ENCODE measurements at regions not wholly inside any gene's neighbourhood (a gene's known extent, or its start where the extent isn't known, plus 50 kb on each side); places are given as distances from the start of the nearest gene placed in this dataset.

DNA sequence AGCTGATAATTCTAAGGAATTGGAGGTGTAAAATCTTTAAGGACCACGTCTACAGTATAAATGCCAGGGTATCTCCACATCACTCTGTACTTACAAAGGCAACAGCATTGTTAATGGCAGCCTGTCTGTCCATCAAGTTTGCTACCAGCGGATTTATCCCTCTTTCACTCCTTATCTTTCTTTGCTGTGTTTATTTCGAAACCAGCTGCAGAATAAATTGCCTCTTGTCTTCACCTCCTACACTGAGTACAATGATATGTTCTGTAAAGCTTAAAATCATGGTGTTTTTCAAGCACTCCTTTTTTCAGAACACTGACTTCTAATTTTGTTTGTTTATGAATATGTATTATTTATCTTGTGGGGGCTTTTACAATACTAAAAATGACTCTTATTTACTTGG, 1088.1 kb downstream of the NR2F1-AS1 start:
- Histone ChIP-seq H3K9me3 (ENCODE audit: control extremely low read depth in 1 of 3, control insufficient read depth in 2 of 3, insufficient read depth in 1 of 3, low read length in 2 of 3) (no peaks in the 10 kb centered on the region), H3K4me2 (replicated peaks; ENCODE audit: low read depth, low read length, poor library complexity, severe bottlenecking) (no peak overlapping the region), H3K4me3 (ENCODE audit: control extremely low read depth in 1 of 5, extremely low read depth in 1 of 5, insufficient read depth in 1 of 5, low read depth in 2 of 5, low read length in 4 of 5) (no peak overlapping the region), H3K27ac (ENCODE audit: low read length in 2 of 2) (no peak overlapping the region), H2AFZ (ENCODE audit: insufficient read depth, low read depth, low read length, poor library complexity, severe bottlenecking) (no peak overlapping the region), H3K79me2 (ENCODE audit: control insufficient read depth, insufficient read depth, low read length) (no peaks in the 10 kb centered on the region), H3K4me1 (ENCODE audit: control insufficient read depth in 2 of 2, insufficient read depth in 2 of 2, low read length in 2 of 2) (no peaks in the 10 kb centered on the region), H4K20me1 (ENCODE audit: control insufficient read depth, insufficient read depth, low read length, poor library complexity, severe bottlenecking) (no peaks in the 10 kb centered on the region), H3K36me3 (replicated peaks in 1 of 2; ENCODE audit: control extremely low read depth in 1 of 2, control insufficient read depth in 1 of 2, extremely low read depth in 1 of 2, insufficient read depth in 2 of 2, low read length in 1 of 2) (no peaks in the 10 kb centered on the region), H3K9ac (ENCODE audit: low read length) (no peak overlapping the region), H3K27me3 (replicated peaks in 1 of 4; ENCODE audit: control extremely low read depth in 1 of 4, control insufficient read depth in 3 of 4, insufficient read depth in 4 of 4, low read length in 3 of 4) (no peaks in the 10 kb centered on the region)
- ChIA-PET POLR2A (no interaction called here), CTCF (no interaction called here)
- H3K4me1 Mint-ChIP-seq = no peaks in the 10 kb centered on the region
- H3K27ac Mint-ChIP-seq = no peak overlapping the region
- no peak for TF ChIP-seq EZH2 (IDR thresholded peaks at IDR 0.05; ENCODE audit: borderline replicate concordance, insufficient read depth, low read depth, low read length, poor library complexity, severe bottlenecking)
- TF ChIP-seq, protein P1, sequence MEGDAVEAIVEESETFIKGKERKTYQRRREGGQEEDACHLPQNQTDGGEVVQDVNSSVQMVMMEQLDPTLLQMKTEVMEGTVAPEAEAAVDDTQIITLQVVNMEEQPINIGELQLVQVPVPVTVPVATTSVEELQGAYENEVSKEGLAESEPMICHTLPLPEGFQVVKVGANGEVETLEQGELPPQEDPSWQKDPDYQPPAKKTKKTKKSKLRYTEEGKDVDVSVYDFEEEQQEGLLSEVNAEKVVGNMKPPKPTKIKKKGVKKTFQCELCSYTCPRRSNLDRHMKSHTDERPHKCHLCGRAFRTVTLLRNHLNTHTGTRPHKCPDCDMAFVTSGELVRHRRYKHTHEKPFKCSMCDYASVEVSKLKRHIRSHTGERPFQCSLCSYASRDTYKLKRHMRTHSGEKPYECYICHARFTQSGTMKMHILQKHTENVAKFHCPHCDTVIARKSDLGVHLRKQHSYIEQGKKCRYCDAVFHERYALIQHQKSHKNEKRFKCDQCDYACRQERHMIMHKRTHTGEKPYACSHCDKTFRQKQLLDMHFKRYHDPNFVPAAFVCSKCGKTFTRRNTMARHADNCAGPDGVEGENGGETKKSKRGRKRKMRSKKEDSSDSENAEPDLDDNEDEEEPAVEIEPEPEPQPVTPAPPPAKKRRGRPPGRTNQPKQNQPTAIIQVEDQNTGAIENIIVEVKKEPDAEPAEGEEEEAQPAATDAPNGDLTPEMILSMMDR (IDR thresholded peaks at IDR 0.05) = no peak
- H3K9me3 Mint-ChIP-seq (ENCODE audit: insufficient read depth) = no peaks in the 10 kb centered on the region
- no peak overlapping the region for H3K4me3 Mint-ChIP-seq
- WGBS (ENCODE audit: insufficient coverage) = 50% methylated on average over 1 of the region's 3 CpGs
- intact Hi-C loops (cut with micrococcal nuclease) = no loop called here
- DNase-seq = no peak
- no peaks in the 10 kb centered on the region for H3K27me3 Mint-ChIP-seq
- no peak for ATAC-seq (ENCODE audit: low read depth)

DNA sequence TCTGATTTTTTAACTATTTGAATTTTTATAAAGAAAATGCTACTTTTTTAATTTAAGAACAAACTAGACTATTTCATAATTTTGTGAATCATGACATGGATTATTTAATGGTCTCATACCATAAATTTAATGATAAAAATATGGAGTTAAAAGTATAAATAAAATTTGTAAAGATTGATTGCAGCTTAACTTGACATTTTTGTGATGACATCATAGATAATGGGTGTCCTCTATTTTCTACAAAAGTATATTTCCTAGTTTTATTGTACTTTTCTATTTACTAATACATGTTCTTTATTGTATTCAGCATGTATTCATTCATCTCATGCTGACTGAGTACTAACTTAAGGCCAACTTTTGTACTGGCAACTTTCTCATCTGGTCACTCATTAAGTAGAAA, 1096.5 kb downstream of the NR2F1-AS1 start:
- no peak overlapping the region for H2AFZ ChIP-seq (ENCODE audit: insufficient read depth, low read depth, low read length, poor library complexity, severe bottlenecking)
- H4K20me1 ChIP-seq (ENCODE audit: control insufficient read depth, insufficient read depth, low read length, poor library complexity, severe bottlenecking) = no peaks in the 10 kb centered on the region
- no peaks in the 10 kb centered on the region for H3K4me1 ChIP-seq (ENCODE audit: control insufficient read depth in 2 of 2, insufficient read depth in 2 of 2, low read length in 2 of 2)
- no peak overlapping the region for H3K27ac ChIP-seq (ENCODE audit: low read length in 2 of 2)
- no peaks in the 10 kb centered on the region for H3K27me3 Mint-ChIP-seq
- no peak overlapping the region for H3K4me3 ChIP-seq (ENCODE audit: control extremely low read depth in 1 of 5, extremely low read depth in 1 of 5, insufficient read depth in 1 of 5, low read depth in 2 of 5, low read length in 4 of 5)
- H3K9me3 ChIP-seq (ENCODE audit: control extremely low read depth in 1 of 3, control insufficient read depth in 2 of 3, insufficient read depth in 1 of 3, low read length in 2 of 3) = no peaks in the 10 kb centered on the region
- no peaks in the 10 kb centered on the region for H3K4me1 Mint-ChIP-seq
- CTCF ChIA-PET = no interaction called here
- TF ChIP-seq EZH2 (IDR thresholded peaks at IDR 0.05; ENCODE audit: borderline replicate concordance, insufficient read depth, low read depth, low read length, poor library complexity, severe bottlenecking) = no peak
- TF ChIP-seq, protein P1 (IDR thresholded peaks at IDR 0.05) = no peak
- H3K9me3 Mint-ChIP-seq (ENCODE audit: insufficient read depth) = peaks cover 4% of the 10 kb centered on the region
- no peaks in the 10 kb centered on the region for H3K27me3 ChIP-seq (replicated peaks in 1 of 4; ENCODE audit: control extremely low read depth in 1 of 4, control insufficient read depth in 3 of 4, insufficient read depth in 4 of 4, low read length in 3 of 4)
- H3K9ac ChIP-seq (ENCODE audit: low read length) = no peak overlapping the region
- H3K4me3 Mint-ChIP-seq = no peak overlapping the region
- DNase-seq (no peak), ATAC-seq (ENCODE audit: low read depth) (no peak)
- POLR2A ChIA-PET = no interaction called here
- intact Hi-C loops (cut with micrococcal nuclease) = no loop called here
- H3K27ac Mint-ChIP-seq = no peak overlapping the region
- no peaks in the 10 kb centered on the region for H3K79me2 ChIP-seq (ENCODE audit: control insufficient read depth, insufficient read depth, low read length)
- H3K4me2 ChIP-seq (replicated peaks; ENCODE audit: low read depth, low read length, poor library complexity, severe bottlenecking) = no peak overlapping the region
- H3K36me3 ChIP-seq (replicated peaks in 1 of 2; ENCODE audit: control extremely low read depth in 1 of 2, control insufficient read depth in 1 of 2, extremely low read depth in 1 of 2, insufficient read depth in 2 of 2, low read length in 1 of 2) = no peaks in the 10 kb centered on the region

All from B cell (primary cell).